HepG2 (cell line): ENCODE measurements at regions not wholly inside any gene's neighbourhood (a gene's known extent, or its start where the extent isn't known, plus 50 kb on each side); places are given as distances from the start of the nearest gene placed in this dataset.

Experiments
- ATAC-seq: fragments of 200-7000 bp; cut with Tn5 transposase; 3 replicates; pipeline ENCODE4 v1.9.1; 2020; ENCODE audit warnings: mild to moderate bottlenecking, moderate library complexity
- BruUV-seq: library from RNA; stranded (reverse); fragments of 400-500 nt; replicated peaks from 2 replicates; lab custom pipeline; 2021; lab: Mats Ljungman, UMichigan
- CTCF ChIA-PET: fragments of 300-600 bp; formaldehyde crosslinking; extraction: SDS; loops from one replicate; lab custom pipeline; 2021; ENCODE audit warnings: low total read pairs, inconsistent platforms, low intra/inter-chr PET ratio; lab: Yijun Ruan, JAX
- POLR2A ChIA-PET: fragments of 350-600 bp; sonication (Branson Sonifier 250); formaldehyde crosslinking; loops from one replicate; lab custom pipeline; 2020; ENCODE audit warnings: antibody characterized with exemption, inconsistent platforms; lab: Yijun Ruan, JAX
- DNase-seq: peaks from one replicate; pipeline ENCODE4 v3.0.0-alpha.2; 2015; ENCODE audit warnings: low spot score
- FAIRE-seq: peaks from 3 replicates; lab custom pipeline; 2011; peaks lifted over from hg19 to GRCh38; lab: Jason Lieb, UNC
- H2AFZ ChIP-seq: one replicate; pipeline ENCODE4 v1.6.1; 2011; ENCODE audit warnings: low read length, inconsistent platforms
- H3K27ac ChIP-seq: fragments of 300-600 bp; 3 replicates; pipeline ENCODE4 v1.8.0; 2011; ENCODE audit warnings: mixed run types, mild to moderate bottlenecking, mixed read lengths, low read length, inconsistent platforms; ENCODE audit not compliant: insufficient read depth; ENCODE audit errors: extremely low read length
- H3K27me3 ChIP-seq, 2 experiments: fragments of 200-600 bp in 1 of 2; 2 replicates in 1 of 2; 3 replicates in 1 of 2; pipeline versions ENCODE4 v1.6.0 to v1.8.0; 2011; ENCODE audit warnings: low read length in 2 of 2, mild to moderate bottlenecking in 2 of 2, moderate library complexity in 2 of 2, inconsistent platforms in 1 of 2; ENCODE audit not compliant: insufficient read depth in 2 of 2, control insufficient read depth in 1 of 2
- H3K36me3 ChIP-seq, 2 experiments: fragments of 200-600 bp in 1 of 2; replicated peaks in 1 of 2; 2 replicates in 1 of 2; 3 replicates in 1 of 2; pipeline versions ENCODE4 v1.5.1 to v1.8.0; 2011; ENCODE audit warnings: low read length in 2 of 2, inconsistent platforms in 1 of 2; ENCODE audit not compliant: insufficient read depth in 2 of 2, control insufficient read depth in 1 of 2
- H3K4me1 ChIP-seq: 2 replicates; pipeline ENCODE4 v1.5.1; 2012; ENCODE audit warnings: low read length, inconsistent platforms; ENCODE audit not compliant: insufficient read depth
- H3K4me2 ChIP-seq: 2 replicates; pipeline ENCODE4 v1.6.0; 2011; ENCODE audit warnings: low read depth, low read length, inconsistent platforms
- H3K4me3 ChIP-seq, 3 experiments: fragments of 200-600 bp in 1 of 3; sonication (generic), shearing (Covaris generic) in 1 of 3; replicated peaks in 1 of 3; 2 replicates each; pipeline ENCODE4 v1.5.1; 2011 to 2016; ENCODE audit warnings: low read length in 3 of 3, inconsistent platforms in 2 of 3, low read depth in 2 of 3, mild to moderate bottlenecking in 2 of 3, control low read depth in 1 of 3, mixed read lengths in 1 of 3; ENCODE audit not compliant: insufficient read depth in 1 of 3
- H3K79me2 ChIP-seq: one replicate; pipeline ENCODE4 v1.6.1; 2011; ENCODE audit warnings: low read length, inconsistent platforms; ENCODE audit not compliant: insufficient read depth
- H3K9ac ChIP-seq: 2 replicates; pipeline ENCODE4 v1.6.0; 2011; ENCODE audit warnings: mild to moderate bottlenecking, low read depth, low read length, inconsistent platforms; ENCODE audit not compliant: insufficient read depth
- H3K9me3 ChIP-seq: 2 replicates; pipeline ENCODE4 v1.5.1; 2012; ENCODE audit warnings: mild to moderate bottlenecking, low read length
- H4K20me1 ChIP-seq: 2 replicates; pipeline ENCODE4 v1.6.0; 2011; ENCODE audit warnings: inconsistent platforms, mild to moderate bottlenecking, low read length, moderate library complexity; ENCODE audit not compliant: insufficient read depth
- BRCA1 ChIP-seq: sonication (generic); formaldehyde crosslinking; IDR thresholded peaks from 2 replicates; pipeline ENCODE4 v1.4.0; 2020; ENCODE audit warnings: missing genetic modification reagents
- ERF ChIP-seq: IDR thresholded peaks from 2 replicates; pipeline ENCODE4 v1.6.1; 2018; ENCODE audit warnings: missing biosample characterization, missing genetic modification reagents
- GLI4 ChIP-seq: sonication (generic); formaldehyde crosslinking; IDR thresholded peaks from 2 replicates; pipeline ENCODE4 v1.5.1; 2020; ENCODE audit warnings: missing genetic modification reagents, mild to moderate bottlenecking, moderate library complexity, borderline replicate concordance
- IKZF1 ChIP-seq: fragments of 450-650 bp; IDR thresholded peaks from 2 replicates; pipeline ENCODE4 v1.7.1; 2016
- KDM3A ChIP-seq: IDR thresholded peaks from 2 replicates; pipeline ENCODE4 v1.6.1; 2018; ENCODE audit warnings: low read depth, missing compliant biosample characterization
- MAZ ChIP-seq, 2 experiments: sonication (generic) in 1 of 2; formaldehyde crosslinking in 1 of 2; IDR thresholded peaks; 2 replicates each; pipeline versions ENCODE4 v1.5.0 to v1.6.1; 2012 to 2020; ENCODE audit warnings: low read depth in 2 of 2, mild to moderate bottlenecking in 2 of 2, borderline replicate concordance in 1 of 2, improper control_type of control experiment in 1 of 2, low read length in 1 of 2, missing genetic modification reagents in 1 of 2, moderate library complexity in 1 of 2
- MED1 ChIP-seq: sonication (generic); formaldehyde crosslinking; IDR thresholded peaks from 2 replicates; pipeline ENCODE4 v1.4.0; 2020; ENCODE audit warnings: missing genetic modification reagents
- NFYC ChIP-seq: IDR thresholded peaks from 2 replicates; pipeline ENCODE4 v1.6.1; 2016; ENCODE audit warnings: missing genetic modification reagents, missing compliant biosample characterization
- NR1H2 ChIP-seq: sonication (generic); formaldehyde crosslinking; IDR thresholded peaks from 2 replicates; pipeline ENCODE4 v1.8.1; 2022; ENCODE audit warnings: low read depth, missing genetic modification reagents, borderline replicate concordance
- PRPF4 ChIP-seq: fragments of 200-400 bp; formaldehyde crosslinking; IDR thresholded peaks from 2 replicates; pipeline ENCODE4 v1.6.1; 2016; ENCODE audit warnings: low read length, low read depth; ENCODE audit not compliant: poor library complexity, severe bottlenecking
- SIX1 ChIP-seq: sonication (generic); formaldehyde crosslinking; IDR thresholded peaks from 2 replicates; pipeline ENCODE4 v1.4.0; 2020; ENCODE audit warnings: missing genetic modification reagents, borderline replicate concordance
- TBP ChIP-seq: sonication (generic); formaldehyde crosslinking; IDR thresholded peaks from 2 replicates; pipeline ENCODE4 v1.5.0; 2020; ENCODE audit warnings: missing genetic modification reagents
- ZKSCAN5 ChIP-seq: sonication (generic); formaldehyde crosslinking; IDR thresholded peaks from 2 replicates; pipeline ENCODE4 v1.5.1; 2020; ENCODE audit warnings: mild to moderate bottlenecking, missing genetic modification reagents
- ZNF292 ChIP-seq: sonication (generic); formaldehyde crosslinking; IDR thresholded peaks from 2 replicates; pipeline ENCODE4 v1.8.1; 2022; ENCODE audit warnings: mild to moderate bottlenecking, low read depth, missing genetic modification reagents, borderline replicate concordance
- ZNF572 ChIP-seq: sonication (generic); formaldehyde crosslinking; IDR thresholded peaks from 2 replicates; pipeline ENCODE4 v1.5.1; 2020; ENCODE audit warnings: mild to moderate bottlenecking, missing genetic modification reagents
- ZSCAN30 ChIP-seq: sonication (generic); formaldehyde crosslinking; IDR thresholded peaks from 2 replicates; pipeline ENCODE4 v1.5.0; 2020; ENCODE audit warnings: mild to moderate bottlenecking, missing genetic modification reagents
- WGBS: methylation state at CpG from one replicate; pipeline ENCODE4 v1.1.6; 2017; ENCODE audit warnings: low lambda C conversion rate; 5-methylcytosine and 5-hydroxymethylcytosine counted together
- in situ Hi-C: cut with HindIII; loops from 2 replicates; pipeline ENCODE4 v1.10.0; 2017; ENCODE audit warnings: low pct_unique_long_range_greater_than_20kb; ENCODE audit not compliant: extremely low pct_ligation_motif_present
- intact Hi-C: fragments of 100-400 bp; cut with micrococcal nuclease; formaldehyde crosslinking; loops from one replicate; pipeline ENCODE4 v1.10.0; 2022; ENCODE audit not compliant: unreplicated experiment
- TF ChIP-seq, protein P1 (sequence below): sonication (generic); formaldehyde crosslinking; IDR thresholded peaks from 2 replicates; pipeline ENCODE4 v1.8.0; 2022; ENCODE audit warnings: missing genetic modification reagents, mild to moderate bottlenecking, borderline replicate concordance
- TF ChIP-seq, protein P2 (sequence below): IDR thresholded peaks from 2 replicates; pipeline ENCODE4 v1.6.1; 2016

DNA sequence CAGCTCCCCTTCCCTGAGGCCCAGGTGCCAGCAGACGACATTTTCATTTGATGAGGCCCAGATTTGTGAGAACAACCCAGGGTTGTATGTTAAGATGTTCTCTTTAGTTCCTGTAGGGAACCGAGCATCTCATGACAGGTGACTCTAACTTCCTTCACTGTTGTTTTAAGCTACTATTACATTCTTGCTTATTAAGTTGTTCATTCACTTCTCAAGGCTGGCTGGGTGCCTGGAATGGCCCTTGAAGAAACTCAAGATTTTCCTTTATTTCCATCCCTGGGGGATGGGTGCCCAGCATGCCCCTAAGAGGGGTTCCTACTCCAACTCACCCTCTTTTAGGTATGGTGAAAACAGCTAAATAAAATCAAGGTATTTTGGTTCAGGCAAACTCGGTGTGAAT, 111.5 kb upstream of the SYNDIG1 start:
- intact Hi-C loops, result no loop called here
- FAIRE-seq (no peak), DNase-seq (no peak), ATAC-seq (no peak)
- Histone ChIP-seq H3K36me3 (no peaks in the 10 kb centered on the region), H3K4me2 (no peak overlapping the region), H2AFZ (no peak overlapping the region), H3K79me2 (no peaks in the 10 kb centered on the region), H3K4me3 (no peak overlapping the region), H3K4me1 (no peaks in the 10 kb centered on the region), H3K9ac (no peak overlapping the region), H3K9me3 (peaks cover 23% of the 10 kb centered on the region), H4K20me1 (no peaks in the 10 kb centered on the region), H3K27ac (no peak overlapping the region), H3K27me3 (no peaks in the 10 kb centered on the region)
- in situ Hi-C loops, result no loop called here
- TF ChIP-seq ZNF292 (no peak), BRCA1 (CRISPR knock-in tag) (no peak), TBP (CRISPR knock-in tag) (no peak), ZKSCAN5 (CRISPR knock-in tag) (no peak), ZNF572 (CRISPR knock-in tag) (no peak), ZSCAN30 (no peak), ERF (CRISPR knock-in tag) (no peak), IKZF1 (no peak), GLI4 (no peak), NFYC (no peak), KDM3A (CRISPR knock-in tag) (no peak), SIX1 (CRISPR knock-in tag) (no peak), NR1H2 (CRISPR knock-in tag) (no peak), PRPF4 (no peak), MAZ (IDR thresholded peaks at IDR 0.05; ENCODE audit: borderline replicate concordance, low read depth, low read length) (no peak), MAZ (CRISPR knock-in tag; IDR thresholded peaks at IDR 0.05; ENCODE audit: low read depth) (no peak), MED1 (no peak)
- TF ChIP-seq, protein P1, sequence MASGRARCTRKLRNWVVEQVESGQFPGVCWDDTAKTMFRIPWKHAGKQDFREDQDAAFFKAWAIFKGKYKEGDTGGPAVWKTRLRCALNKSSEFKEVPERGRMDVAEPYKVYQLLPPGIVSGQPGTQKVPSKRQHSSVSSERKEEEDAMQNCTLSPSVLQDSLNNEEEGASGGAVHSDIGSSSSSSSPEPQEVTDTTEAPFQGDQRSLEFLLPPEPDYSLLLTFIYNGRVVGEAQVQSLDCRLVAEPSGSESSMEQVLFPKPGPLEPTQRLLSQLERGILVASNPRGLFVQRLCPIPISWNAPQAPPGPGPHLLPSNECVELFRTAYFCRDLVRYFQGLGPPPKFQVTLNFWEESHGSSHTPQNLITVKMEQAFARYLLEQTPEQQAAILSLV (CRISPR knock-in tag), result no peak
- TF ChIP-seq, protein P2, sequence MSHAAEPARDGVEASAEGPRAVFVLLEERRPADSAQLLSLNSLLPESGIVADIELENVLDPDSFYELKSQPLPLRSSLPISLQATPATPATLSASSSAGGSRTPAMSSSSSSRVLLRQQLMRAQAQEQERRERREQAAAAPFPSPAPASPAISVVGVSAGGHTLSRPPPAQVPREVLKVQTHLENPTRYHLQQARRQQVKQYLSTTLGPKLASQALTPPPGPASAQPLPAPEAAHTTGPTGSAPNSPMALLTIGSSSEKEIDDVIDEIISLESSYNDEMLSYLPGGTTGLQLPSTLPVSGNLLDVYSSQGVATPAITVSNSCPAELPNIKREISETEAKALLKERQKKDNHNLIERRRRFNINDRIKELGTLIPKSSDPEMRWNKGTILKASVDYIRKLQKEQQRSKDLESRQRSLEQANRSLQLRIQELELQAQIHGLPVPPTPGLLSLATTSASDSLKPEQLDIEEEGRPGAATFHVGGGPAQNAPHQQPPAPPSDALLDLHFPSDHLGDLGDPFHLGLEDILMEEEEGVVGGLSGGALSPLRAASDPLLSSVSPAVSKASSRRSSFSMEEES (CRISPR knock-in tag), result no peak
- 0% methylated on average over 3 of the region's 3 CpGs for WGBS
- ChIA-PET POLR2A (no interaction called here), CTCF (no interaction called here)
- no TSS peak for BruUV-seq
